HEK293 (cell line): ENCODE measurements at regions not wholly inside any gene's neighbourhood (a gene's known extent, or its start where the extent isn't known, plus 50 kb on each side); places are given as distances from the start of the nearest gene placed in this dataset.

Experiments used
- ZNF184 ChIP-seq: fragments of 450-650 bp; IDR thresholded peaks from 2 replicates; pipeline ENCODE4 v1.5.1; 2018; ENCODE audit warnings: missing biosample characterization, mild to moderate bottlenecking, missing genetic modification characterization
- ZNF2 ChIP-seq: fragments of 450-650 bp; formaldehyde crosslinking; IDR thresholded peaks from 2 replicates; pipeline ENCODE4 v1.5.1; 2016; ENCODE audit warnings: missing biosample characterization, missing genetic modification characterization
- ZNF223 ChIP-seq: fragments of 450-650 bp; formaldehyde crosslinking; IDR thresholded peaks from 2 replicates; pipeline ENCODE4 v1.5.1; 2016; ENCODE audit warnings: missing biosample characterization, missing genetic modification characterization
- ZNF23 ChIP-seq: fragments of 450-650 bp; formaldehyde crosslinking; IDR thresholded peaks from 2 replicates; pipeline ENCODE4 v1.5.1; 2016; ENCODE audit warnings: missing biosample characterization, missing genetic modification characterization, borderline replicate concordance
- TF ChIP-seq, protein P1 (sequence below): fragments of 450-650 bp; formaldehyde crosslinking; IDR thresholded peaks from 2 replicates; pipeline ENCODE4 v1.5.1; 2016; ENCODE audit warnings: missing biosample characterization, missing genetic modification characterization
- TF ChIP-seq, protein P2 (sequence below): fragments of 450-650 bp; formaldehyde crosslinking; IDR thresholded peaks from 2 replicates; pipeline ENCODE4 v1.5.1; 2016; ENCODE audit warnings: missing biosample characterization, missing genetic modification characterization
- TF ChIP-seq, protein P3 (sequence below): fragments of 450-650 bp; formaldehyde crosslinking; IDR thresholded peaks from 2 replicates; pipeline ENCODE4 v1.5.1; 2017; ENCODE audit warnings: missing biosample characterization, missing genetic modification characterization

DNA sequence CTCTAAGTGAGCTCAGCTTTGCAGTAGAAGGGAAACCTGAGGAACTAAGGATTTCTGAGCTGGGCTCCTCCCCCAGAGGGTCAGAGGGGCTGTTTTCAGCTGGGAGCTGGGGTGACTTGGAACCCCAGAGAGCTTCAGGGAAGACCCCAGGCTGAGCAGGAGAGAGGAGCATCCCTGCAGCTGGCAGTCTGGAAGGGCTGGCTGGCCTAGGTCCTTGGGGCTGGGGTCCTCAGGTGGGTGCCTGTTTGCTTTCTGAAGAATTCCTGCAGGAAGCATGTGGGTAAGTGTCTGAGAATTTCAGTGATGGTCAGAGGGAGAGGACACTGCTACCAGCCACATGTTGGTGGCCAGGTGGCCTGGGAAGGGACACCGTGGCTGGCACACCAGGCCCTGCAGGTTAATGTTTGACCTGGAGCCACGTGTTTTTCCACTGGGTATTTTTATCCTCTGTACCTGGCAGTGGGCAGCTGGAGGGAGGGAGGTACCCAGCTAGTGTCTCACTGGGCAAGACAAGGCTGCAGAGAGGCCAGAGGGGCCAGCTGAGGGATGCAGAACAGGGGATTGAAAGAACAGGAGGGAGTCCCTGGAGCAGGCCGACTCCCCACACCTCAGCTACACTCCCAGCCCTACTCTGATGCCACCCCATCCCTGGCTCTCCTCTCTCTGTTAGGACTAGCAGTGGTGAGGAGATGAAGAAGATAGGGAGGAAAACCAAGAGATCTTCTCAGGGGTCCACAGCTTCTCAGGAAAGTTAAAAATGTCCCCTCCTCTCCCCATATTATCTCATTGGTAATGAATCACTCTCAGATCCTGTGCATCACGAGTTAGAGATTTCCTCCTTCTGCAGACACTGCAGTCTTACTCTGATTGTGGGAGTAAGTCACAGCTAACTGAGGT is 143.6 kb downstream of the VEGFA start:
- TF ChIP-seq, protein P1, sequence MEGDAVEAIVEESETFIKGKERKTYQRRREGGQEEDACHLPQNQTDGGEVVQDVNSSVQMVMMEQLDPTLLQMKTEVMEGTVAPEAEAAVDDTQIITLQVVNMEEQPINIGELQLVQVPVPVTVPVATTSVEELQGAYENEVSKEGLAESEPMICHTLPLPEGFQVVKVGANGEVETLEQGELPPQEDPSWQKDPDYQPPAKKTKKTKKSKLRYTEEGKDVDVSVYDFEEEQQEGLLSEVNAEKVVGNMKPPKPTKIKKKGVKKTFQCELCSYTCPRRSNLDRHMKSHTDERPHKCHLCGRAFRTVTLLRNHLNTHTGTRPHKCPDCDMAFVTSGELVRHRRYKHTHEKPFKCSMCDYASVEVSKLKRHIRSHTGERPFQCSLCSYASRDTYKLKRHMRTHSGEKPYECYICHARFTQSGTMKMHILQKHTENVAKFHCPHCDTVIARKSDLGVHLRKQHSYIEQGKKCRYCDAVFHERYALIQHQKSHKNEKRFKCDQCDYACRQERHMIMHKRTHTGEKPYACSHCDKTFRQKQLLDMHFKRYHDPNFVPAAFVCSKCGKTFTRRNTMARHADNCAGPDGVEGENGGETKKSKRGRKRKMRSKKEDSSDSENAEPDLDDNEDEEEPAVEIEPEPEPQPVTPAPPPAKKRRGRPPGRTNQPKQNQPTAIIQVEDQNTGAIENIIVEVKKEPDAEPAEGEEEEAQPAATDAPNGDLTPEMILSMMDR (tag by site-specific recombination) = no peak
- TF ChIP-seq, protein P2, sequence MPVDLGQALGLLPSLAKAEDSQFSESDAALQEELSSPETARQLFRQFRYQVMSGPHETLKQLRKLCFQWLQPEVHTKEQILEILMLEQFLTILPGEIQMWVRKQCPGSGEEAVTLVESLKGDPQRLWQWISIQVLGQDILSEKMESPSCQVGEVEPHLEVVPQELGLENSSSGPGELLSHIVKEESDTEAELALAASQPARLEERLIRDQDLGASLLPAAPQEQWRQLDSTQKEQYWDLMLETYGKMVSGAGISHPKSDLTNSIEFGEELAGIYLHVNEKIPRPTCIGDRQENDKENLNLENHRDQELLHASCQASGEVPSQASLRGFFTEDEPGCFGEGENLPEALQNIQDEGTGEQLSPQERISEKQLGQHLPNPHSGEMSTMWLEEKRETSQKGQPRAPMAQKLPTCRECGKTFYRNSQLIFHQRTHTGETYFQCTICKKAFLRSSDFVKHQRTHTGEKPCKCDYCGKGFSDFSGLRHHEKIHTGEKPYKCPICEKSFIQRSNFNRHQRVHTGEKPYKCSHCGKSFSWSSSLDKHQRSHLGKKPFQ = no peak
- no peak for TF ChIP-seq ZNF184 (tag by site-specific recombination)
- TF ChIP-seq ZNF23 (tag by site-specific recombination) = no peak
- TF ChIP-seq, protein P3, sequence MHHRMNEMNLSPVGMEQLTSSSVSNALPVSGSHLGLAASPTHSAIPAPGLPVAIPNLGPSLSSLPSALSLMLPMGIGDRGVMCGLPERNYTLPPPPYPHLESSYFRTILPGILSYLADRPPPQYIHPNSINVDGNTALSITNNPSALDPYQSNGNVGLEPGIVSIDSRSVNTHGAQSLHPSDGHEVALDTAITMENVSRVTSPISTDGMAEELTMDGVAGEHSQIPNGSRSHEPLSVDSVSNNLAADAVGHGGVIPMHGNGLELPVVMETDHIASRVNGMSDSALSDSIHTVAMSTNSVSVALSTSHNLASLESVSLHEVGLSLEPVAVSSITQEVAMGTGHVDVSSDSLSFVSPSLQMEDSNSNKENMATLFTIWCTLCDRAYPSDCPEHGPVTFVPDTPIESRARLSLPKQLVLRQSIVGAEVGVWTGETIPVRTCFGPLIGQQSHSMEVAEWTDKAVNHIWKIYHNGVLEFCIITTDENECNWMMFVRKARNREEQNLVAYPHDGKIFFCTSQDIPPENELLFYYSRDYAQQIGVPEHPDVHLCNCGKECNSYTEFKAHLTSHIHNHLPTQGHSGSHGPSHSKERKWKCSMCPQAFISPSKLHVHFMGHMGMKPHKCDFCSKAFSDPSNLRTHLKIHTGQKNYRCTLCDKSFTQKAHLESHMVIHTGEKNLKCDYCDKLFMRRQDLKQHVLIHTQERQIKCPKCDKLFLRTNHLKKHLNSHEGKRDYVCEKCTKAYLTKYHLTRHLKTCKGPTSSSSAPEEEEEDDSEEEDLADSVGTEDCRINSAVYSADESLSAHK (tag by site-specific recombination) = no peak
- TF ChIP-seq ZNF2 (tag by site-specific recombination) = no peak
- no peak for TF ChIP-seq ZNF223 (tag by site-specific recombination)
